ENCODE measurements at regions not wholly inside any gene's neighbourhood (a gene's known extent, or its start where the extent isn't known, plus 50 kb on each side); places are given as distances from the start of the nearest gene placed in this dataset.

DNA sequence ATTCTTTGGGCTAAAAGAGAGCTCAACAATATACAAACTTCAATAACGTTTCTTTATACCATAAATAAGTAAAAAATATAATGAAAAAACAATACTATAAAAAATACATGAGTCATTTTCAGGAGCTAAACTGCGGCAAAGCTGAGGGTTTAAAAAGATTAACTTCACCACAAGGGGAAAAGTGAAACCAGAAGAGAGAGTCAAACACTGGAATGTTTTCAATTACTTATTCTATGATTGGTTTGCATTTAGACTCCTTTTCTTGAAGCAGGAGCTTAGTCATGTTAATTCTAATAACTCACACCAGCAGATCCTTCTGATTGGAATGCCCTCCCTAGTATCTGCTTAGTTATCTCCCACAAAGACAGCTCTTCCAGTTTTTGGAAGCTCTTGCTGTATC, 627.3 kb downstream of the UTRN start:
- intact Hi-C loops (cut with micrococcal nuclease; ENCODE audit: unreplicated experiment) = no loop called here

DNA sequence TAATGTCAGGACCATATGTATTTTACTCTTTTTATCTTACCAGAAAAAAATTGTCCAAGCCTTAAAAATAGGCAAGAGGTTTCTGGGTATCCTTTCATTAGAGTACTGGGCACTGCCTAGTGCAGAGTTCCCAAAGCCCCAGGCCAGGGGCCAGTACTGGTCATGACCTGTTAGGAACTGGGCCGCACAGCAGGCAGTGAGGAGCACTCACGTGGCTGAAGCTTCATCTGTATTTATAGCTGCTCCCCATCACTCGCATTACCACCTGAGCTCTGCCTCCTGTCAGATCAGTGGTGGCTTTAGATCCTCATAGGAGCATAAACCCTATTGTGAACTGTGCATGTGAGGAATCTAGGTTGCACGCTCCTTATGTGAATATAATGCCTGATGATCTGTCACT, 632.9 kb downstream of the UTRN start:
- no peak overlapping the region for H3K27ac ChIP-seq (ENCODE audit: low read depth, low read length, poor library complexity, severe bottlenecking)
- TF ChIP-seq, protein P1, sequence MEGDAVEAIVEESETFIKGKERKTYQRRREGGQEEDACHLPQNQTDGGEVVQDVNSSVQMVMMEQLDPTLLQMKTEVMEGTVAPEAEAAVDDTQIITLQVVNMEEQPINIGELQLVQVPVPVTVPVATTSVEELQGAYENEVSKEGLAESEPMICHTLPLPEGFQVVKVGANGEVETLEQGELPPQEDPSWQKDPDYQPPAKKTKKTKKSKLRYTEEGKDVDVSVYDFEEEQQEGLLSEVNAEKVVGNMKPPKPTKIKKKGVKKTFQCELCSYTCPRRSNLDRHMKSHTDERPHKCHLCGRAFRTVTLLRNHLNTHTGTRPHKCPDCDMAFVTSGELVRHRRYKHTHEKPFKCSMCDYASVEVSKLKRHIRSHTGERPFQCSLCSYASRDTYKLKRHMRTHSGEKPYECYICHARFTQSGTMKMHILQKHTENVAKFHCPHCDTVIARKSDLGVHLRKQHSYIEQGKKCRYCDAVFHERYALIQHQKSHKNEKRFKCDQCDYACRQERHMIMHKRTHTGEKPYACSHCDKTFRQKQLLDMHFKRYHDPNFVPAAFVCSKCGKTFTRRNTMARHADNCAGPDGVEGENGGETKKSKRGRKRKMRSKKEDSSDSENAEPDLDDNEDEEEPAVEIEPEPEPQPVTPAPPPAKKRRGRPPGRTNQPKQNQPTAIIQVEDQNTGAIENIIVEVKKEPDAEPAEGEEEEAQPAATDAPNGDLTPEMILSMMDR (conservative IDR thresholded peaks at IDR 0.05; ENCODE audit: low read depth, low read length) = no peak
- TF ChIP-seq EZH2 (IDR thresholded peaks at IDR 0.05; ENCODE audit: borderline replicate concordance, low read depth, low read length, poor library complexity, severe bottlenecking) = no peak
- H3K4me1 ChIP-seq (ENCODE audit: insufficient read depth, low read length, poor library complexity, severe bottlenecking) = peaks cover 11% of the 10 kb centered on the region
- CTCF ChIA-PET = no interaction called here
- no peak for DNase-seq (ENCODE audit: low spot score)
- H3K9me3 ChIP-seq (ENCODE audit: low read depth, low read length, poor library complexity, severe bottlenecking) = no peaks in the 10 kb centered on the region
- intact Hi-C loops (cut with micrococcal nuclease; ENCODE audit: unreplicated experiment) = no loop called here
- no peaks in the 10 kb centered on the region for H3K36me3 ChIP-seq (ENCODE audit: insufficient read depth, low read length, poor library complexity, severe bottlenecking)
- no peak overlapping the region for H3K4me3 ChIP-seq (ENCODE audit: low read depth, low read length, poor library complexity, severe bottlenecking)
- POLR2A ChIA-PET (ENCODE audit: low non-redundant PET) = no interaction called here
- H3K27me3 ChIP-seq (replicated peaks; ENCODE audit: insufficient read depth, low read depth, low read length, poor library complexity) = no peaks in the 10 kb centered on the region
- BruUV-seq (replicated peaks) = no TSS peak

More for the DNA sequence above, 627.3 kb downstream of the UTRN start:
- peak; percentile 58 for DNase-seq (ENCODE audit: low spot score)
- no peak overlapping the region for H3K4me3 ChIP-seq (ENCODE audit: low read depth, low read length, poor library complexity, severe bottlenecking)
- CTCF ChIA-PET = no interaction called here
- BruUV-seq (replicated peaks) = no TSS peak
- no peaks in the 10 kb centered on the region for H3K27me3 ChIP-seq (replicated peaks; ENCODE audit: insufficient read depth, low read depth, low read length, poor library complexity)
- POLR2A ChIA-PET (ENCODE audit: low non-redundant PET) = interaction anchor here (0.6 kb wide), 1 partner anchor 606 kb away, joined by 4 read pairs; no protein-coding TSS in a partner anchor
- H3K9me3 ChIP-seq (ENCODE audit: low read depth, low read length, poor library complexity, severe bottlenecking) = no peaks in the 10 kb centered on the region
- TF ChIP-seq EZH2 (IDR thresholded peaks at IDR 0.05; ENCODE audit: borderline replicate concordance, low read depth, low read length, poor library complexity, severe bottlenecking) = no peak
- TF ChIP-seq, protein P1 (conservative IDR thresholded peaks at IDR 0.05; ENCODE audit: low read depth, low read length) = 0 out of 2 replicates have a peak, but pooled peaks have one; percentile 11
- H3K4me1 ChIP-seq (ENCODE audit: insufficient read depth, low read length, poor library complexity, severe bottlenecking) = peaks cover 3% of the 10 kb centered on the region
- no peak overlapping the region for H3K27ac ChIP-seq (ENCODE audit: low read depth, low read length, poor library complexity, severe bottlenecking)
- no peaks in the 10 kb centered on the region for H3K36me3 ChIP-seq (ENCODE audit: insufficient read depth, low read length, poor library complexity, severe bottlenecking)

DNA sequence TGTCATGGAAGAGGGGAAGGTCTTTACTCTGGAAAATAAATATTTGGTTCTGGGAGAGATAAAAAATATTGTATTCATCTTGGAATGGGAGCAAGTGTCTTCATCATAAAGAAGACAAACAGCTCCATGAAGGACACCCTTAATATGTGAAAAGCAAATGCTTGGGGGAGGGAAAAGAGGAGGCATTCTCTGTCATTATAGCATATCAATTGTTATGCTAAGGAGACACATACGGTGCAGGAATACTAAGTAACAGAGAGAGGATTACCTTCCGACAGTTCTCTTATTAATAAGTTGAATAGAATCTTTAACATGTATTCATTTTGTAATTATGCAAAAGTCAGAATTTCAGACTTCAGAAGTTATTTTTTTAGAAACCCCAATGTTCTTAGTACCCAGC, 634.4 kb downstream of the UTRN start:
- ChIA-PET CTCF (no interaction called here), POLR2A (ENCODE audit: low non-redundant PET) (no interaction called here)
- no TSS peak for BruUV-seq (replicated peaks)
- TF ChIP-seq, protein P1 (conservative IDR thresholded peaks at IDR 0.05; ENCODE audit: low read depth, low read length) = no peak
- no peak for TF ChIP-seq EZH2 (IDR thresholded peaks at IDR 0.05; ENCODE audit: borderline replicate concordance, low read depth, low read length, poor library complexity, severe bottlenecking)
- Histone ChIP-seq H3K36me3 (ENCODE audit: insufficient read depth, low read length, poor library complexity, severe bottlenecking) (no peaks in the 10 kb centered on the region), H3K4me3 (ENCODE audit: low read depth, low read length, poor library complexity, severe bottlenecking) (no peak overlapping the region), H3K4me1 (ENCODE audit: insufficient read depth, low read length, poor library complexity, severe bottlenecking) (peaks cover 11% of the 10 kb centered on the region), H3K27ac (ENCODE audit: low read depth, low read length, poor library complexity, severe bottlenecking) (no peak overlapping the region), H3K9me3 (ENCODE audit: low read depth, low read length, poor library complexity, severe bottlenecking) (no peaks in the 10 kb centered on the region), H3K27me3 (replicated peaks; ENCODE audit: insufficient read depth, low read depth, low read length, poor library complexity) (no peaks in the 10 kb centered on the region)
- intact Hi-C loops (cut with micrococcal nuclease; ENCODE audit: unreplicated experiment) = no loop called here
- no peak for DNase-seq (ENCODE audit: low spot score)
